Right cardiac atrium (tissue), 5 donors: ENCODE measurements at regions not wholly inside any gene's neighbourhood (a gene's known extent, or its start where the extent isn't known, plus 50 kb on each side); places are given as distances from the start of the nearest gene placed in this dataset.

Source experiments
- ATAC-seq, 2 donors: fragments of 200-7000 bp; cut with Tn5 transposase; one replicate each; pipeline versions ENCODE4 v1.8.0 to v1.9.1; 2020; ENCODE audit warnings: moderate library complexity in 2 of 2, mild to moderate bottlenecking in 1 of 2
- DNase-seq, 3 donors: peaks; one replicate each; pipeline ENCODE4 v3.0.0-alpha.2; 2020
- H3K27ac ChIP-seq: one replicate; pipeline ENCODE4 v1.5.1; 2013; ENCODE audit warnings: mild to moderate bottlenecking, low read length, control low read depth, moderate library complexity
- H3K27me3 ChIP-seq: one replicate; pipeline ENCODE4 v1.6.1; 2013; ENCODE audit not compliant: control insufficient read depth, insufficient read depth
- H3K4me1 ChIP-seq: one replicate; pipeline ENCODE4 v1.6.1; 2013; ENCODE audit warnings: low read length; ENCODE audit not compliant: control insufficient read depth, insufficient read depth
- H3K4me3 ChIP-seq: one replicate; pipeline ENCODE4 v1.5.1; 2013; ENCODE audit warnings: low read length, control low read depth
- H3K9me3 ChIP-seq: one replicate; pipeline ENCODE4 v1.6.1; 2013; ENCODE audit warnings: low read length; ENCODE audit not compliant: control insufficient read depth
- WGBS: extraction: QIAGEN DNeasy Blood & Tissue Kit; methylation state at CpG from one replicate; pipeline ENCODE4 v1.1.7; 2013; 5-methylcytosine and 5-hydroxymethylcytosine counted together
- intact Hi-C, 4 donors: fragments of 100-400 bp; cut with DNase I; formaldehyde crosslinking; loops; one replicate each; pipeline versions ENCODE4 v1.11.0 to v1.14.0; 2022 to 2023
- donor health status: healthy with polysubstance abuse.
- donor health status: DM: no; HTN: yes; CAD: no.
- donor health status: DM: no; HTN: no; CAD: no.
- donor health status: DM: no; HTN: yes; CAD: no; lungs with severe emphysema.
- donor health status: DM: yes; HTN: yes; CAD: no.

DNA sequence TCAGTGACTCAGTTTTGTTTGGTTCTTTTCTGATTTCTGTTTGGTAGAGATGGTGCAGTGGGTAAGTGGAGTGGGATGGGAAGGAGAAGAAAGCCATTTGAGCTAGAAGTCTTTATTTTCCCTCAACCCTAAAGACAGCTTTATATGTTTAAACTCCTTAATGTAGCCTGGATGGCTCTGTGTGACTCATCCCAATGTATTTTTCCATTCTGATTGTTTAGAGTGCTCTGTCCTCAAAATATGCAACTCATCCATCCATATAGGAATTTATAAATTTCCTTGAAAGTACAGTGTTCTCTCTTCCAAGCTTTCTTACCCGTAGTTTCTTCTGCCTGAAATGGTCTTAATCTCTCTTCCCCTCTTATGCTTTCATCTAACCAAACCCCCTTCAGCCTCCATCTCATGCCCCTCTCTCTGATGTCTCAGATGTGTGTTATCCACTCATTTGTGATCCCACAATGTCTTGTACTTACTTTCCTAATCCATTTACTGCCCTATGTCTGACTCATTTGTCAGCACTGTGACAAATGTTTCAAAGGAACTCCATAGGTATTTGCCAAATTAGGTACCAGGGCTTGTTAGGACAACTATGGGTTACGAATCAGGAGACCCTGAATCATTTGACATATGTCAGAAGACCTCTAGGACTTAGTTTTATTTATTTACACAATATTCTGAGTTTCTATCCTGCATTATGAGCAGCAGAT is 217.5 kb upstream of the SGCD start:
- ATAC-seq (no peak), DNase-seq (no peak)
- no peak overlapping the region for H3K27ac ChIP-seq
- no peaks in the 10 kb centered on the region for H3K9me3 ChIP-seq
- H3K4me3 ChIP-seq, result no peak overlapping the region
- WGBS, result 74% methylated on average over 2 of the region's 2 CpGs
- H3K27me3 ChIP-seq, result no peaks in the 10 kb centered on the region
- no peaks in the 10 kb centered on the region for H3K4me1 ChIP-seq
- intact Hi-C loops, result no loop called here

DNA sequence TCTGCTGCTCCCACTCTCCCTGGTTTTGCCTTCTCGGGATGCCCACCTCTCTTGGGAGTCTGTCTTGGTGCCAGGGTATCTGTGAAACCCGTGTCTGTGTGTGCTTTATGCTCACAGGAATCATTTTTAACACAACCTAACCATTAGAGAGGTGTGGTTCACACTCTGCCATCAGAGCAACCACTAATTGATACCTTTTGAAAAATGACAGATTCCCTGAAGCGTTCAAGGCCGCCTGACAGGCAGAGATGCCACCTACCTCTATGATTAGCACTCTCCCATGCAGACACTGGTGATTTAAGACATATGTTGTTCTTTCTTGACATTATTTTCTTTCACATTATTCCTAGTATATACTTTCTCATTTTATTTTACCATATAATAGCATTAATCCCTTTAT is 207.3 kb upstream of the SGCD start:
- H3K9me3 ChIP-seq, result no peaks in the 10 kb centered on the region
- no peak overlapping the region for H3K27ac ChIP-seq
- ATAC-seq (no peak), DNase-seq (no peak)
- H3K4me3 ChIP-seq, result no peak overlapping the region
- intact Hi-C loops, result no loop called here
- no peaks in the 10 kb centered on the region for H3K4me1 ChIP-seq
- WGBS, result 75% methylated on average over 4 of the region's 4 CpGs
- H3K27me3 ChIP-seq, result no peaks in the 10 kb centered on the region

DNA sequence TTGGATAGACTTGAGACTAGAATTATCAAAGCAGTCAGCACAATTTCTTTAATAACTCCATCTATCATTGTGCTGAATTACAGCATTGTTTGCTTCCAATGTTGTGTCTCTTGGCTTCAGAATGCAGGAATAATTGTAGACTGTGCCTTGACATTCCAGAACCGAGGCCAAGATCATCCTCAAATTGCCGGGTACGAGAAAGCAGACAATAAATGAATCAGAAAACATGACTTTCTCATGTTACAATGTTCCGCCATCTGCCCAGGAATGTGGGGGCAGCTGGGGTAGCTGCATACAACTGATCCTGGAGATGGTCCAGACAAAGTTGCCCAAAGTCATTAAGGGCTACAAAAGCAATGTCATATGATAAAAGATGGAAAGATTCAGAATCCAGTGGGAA is 206.2 kb upstream of the SGCD start:
- Histone ChIP-seq H3K27me3 (no peaks in the 10 kb centered on the region), H3K9me3 (no peaks in the 10 kb centered on the region), H3K4me3 (no peak overlapping the region), H3K27ac (no peak overlapping the region), H3K4me1 (no peaks in the 10 kb centered on the region)
- intact Hi-C loops, result no loop called here
- no peak for ATAC-seq
- 57% methylated on average over 4 of the region's 4 CpGs for WGBS
- no peak for DNase-seq

DNA sequence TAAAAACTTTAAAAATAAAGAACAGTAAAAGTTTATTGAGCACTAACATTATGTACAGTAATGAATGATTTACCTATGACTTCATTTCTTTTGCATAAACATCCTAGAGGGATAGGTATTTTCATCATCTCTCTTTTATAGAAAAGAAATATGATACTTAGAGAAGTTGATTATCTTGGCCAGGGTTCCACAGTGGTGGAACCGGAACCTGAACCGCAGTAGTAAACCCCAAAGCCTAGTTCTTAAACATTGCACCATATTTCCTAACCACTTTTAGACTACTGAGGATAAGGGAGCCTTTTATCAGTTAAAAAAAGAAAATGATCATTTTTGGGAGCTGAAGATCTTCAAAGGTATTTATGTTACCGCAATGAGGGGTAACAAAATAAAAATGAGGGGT is 205.7 kb upstream of the SGCD start:
- H3K4me1 ChIP-seq, result no peaks in the 10 kb centered on the region
- H3K4me3 ChIP-seq, result no peak overlapping the region
- WGBS, result 86% methylated on average over 3 of the region's 3 CpGs
- H3K9me3 ChIP-seq, result no peaks in the 10 kb centered on the region
- ATAC-seq (no peak), DNase-seq (no peak)
- H3K27ac ChIP-seq, result no peak overlapping the region
- intact Hi-C loops, result no loop called here
- no peaks in the 10 kb centered on the region for H3K27me3 ChIP-seq

DNA sequence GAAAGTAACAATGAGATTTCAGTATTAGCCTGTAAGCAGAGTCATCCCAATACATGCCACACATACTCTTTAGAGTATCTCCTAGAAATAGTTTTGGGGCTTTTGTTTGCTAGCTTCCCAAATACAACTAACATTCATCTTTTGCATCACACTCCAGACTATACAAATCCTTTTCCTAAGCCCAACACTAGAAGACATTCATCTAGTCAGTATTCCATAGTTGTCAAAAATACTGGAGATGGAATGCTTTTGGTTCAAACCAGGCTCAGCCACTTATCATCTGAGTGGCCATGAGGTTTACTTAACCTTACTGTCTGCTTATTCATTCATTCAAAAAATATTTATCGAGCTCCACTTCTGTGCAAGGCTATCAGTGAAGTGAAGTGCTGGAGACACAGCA is 205.1 kb upstream of the SGCD start:
- Histone ChIP-seq H3K4me1 (no peaks in the 10 kb centered on the region), H3K4me3 (no peak overlapping the region), H3K9me3 (no peaks in the 10 kb centered on the region), H3K27me3 (no peaks in the 10 kb centered on the region), H3K27ac (no peak overlapping the region)
- 40% methylated on average over 1 of the region's 1 CpG for WGBS
- ATAC-seq (no peak), DNase-seq (no peak)
- intact Hi-C loops, result no loop called here

DNA sequence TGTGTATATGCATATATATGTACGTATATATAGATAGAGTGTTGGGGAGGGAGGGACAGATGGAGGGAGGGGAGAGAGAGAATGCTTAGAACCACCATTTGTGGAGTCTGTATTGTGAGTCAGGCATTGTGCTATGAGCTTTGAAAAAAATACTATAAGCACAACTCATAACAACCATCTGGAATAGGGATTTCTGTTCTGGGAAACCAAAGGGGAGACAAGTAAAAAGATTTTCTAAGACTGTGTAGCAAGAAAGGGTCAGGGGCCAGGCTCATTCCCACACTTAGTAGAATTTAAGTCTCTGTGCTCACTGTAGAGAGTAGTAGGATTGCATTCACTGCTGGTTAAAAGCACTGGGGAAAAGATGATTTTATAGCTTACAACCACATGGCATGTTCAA is 202.3 kb upstream of the SGCD start:
- DNase-seq (no peak), ATAC-seq (no peak)
- Histone ChIP-seq H3K27me3 (no peaks in the 10 kb centered on the region), H3K27ac (no peak overlapping the region), H3K4me1 (no peaks in the 10 kb centered on the region), H3K9me3 (no peaks in the 10 kb centered on the region), H3K4me3 (no peak overlapping the region)
- intact Hi-C loops, result no loop called here
- WGBS, result 86% methylated on average over 1 of the region's 1 CpG

DNA sequence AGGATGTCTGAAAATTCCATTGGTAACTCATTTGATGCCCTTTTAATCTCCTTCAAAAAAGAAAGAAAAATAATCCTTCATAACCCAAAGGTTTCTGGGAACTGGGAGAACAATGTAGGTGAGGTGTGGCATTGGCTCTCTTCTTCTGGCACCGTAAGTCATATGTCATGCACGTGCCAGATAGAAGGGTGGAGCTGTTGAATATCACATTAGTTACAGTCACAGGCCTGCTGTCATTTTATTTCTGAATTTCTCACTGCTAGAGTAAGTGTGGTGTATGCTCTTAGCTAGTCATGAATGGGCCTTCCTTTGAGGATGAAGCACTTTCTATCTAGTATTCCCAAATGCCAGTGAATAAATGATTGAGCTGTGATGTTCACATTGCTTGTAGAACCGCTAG is 201.8 kb upstream of the SGCD start:
- H3K4me1 ChIP-seq, result no peaks in the 10 kb centered on the region
- no peaks in the 10 kb centered on the region for H3K9me3 ChIP-seq
- ATAC-seq, result no peak
- H3K4me3 ChIP-seq, result no peak overlapping the region
- H3K27me3 ChIP-seq, result no peaks in the 10 kb centered on the region
- 62% methylated on average over 3 of the region's 3 CpGs for WGBS
- intact Hi-C loops, result no loop called here
- no peak for DNase-seq
- H3K27ac ChIP-seq, result no peak overlapping the region

DNA sequence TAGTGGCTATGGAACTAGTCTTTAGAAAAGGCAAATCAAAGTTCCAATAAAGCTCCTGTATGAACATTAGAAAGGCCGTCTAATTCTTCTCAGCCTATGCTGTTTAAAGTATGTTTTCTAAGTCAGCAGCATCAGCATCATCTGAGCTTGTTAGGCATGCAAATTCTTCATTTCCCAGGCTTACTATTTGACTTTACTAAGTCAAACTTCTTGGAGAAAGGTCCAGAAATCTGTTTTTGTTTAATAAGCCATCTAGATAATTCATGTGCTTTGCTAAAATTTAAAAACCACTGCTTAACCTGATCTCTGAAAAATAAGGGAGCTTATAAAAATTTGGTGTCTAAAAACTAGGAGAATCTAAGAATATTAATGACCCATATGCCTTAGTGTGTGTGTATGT is 200.2 kb upstream of the SGCD start:
- ATAC-seq, result no peak
- no peaks in the 10 kb centered on the region for H3K9me3 ChIP-seq
- DNase-seq, result no peak
- no peak overlapping the region for H3K27ac ChIP-seq
- H3K4me1 ChIP-seq, result no peaks in the 10 kb centered on the region
- no peaks in the 10 kb centered on the region for H3K27me3 ChIP-seq
- 69% methylated on average over 1 of the region's 1 CpG for WGBS
- intact Hi-C loops, result no loop called here
- H3K4me3 ChIP-seq, result no peak overlapping the region

DNA sequence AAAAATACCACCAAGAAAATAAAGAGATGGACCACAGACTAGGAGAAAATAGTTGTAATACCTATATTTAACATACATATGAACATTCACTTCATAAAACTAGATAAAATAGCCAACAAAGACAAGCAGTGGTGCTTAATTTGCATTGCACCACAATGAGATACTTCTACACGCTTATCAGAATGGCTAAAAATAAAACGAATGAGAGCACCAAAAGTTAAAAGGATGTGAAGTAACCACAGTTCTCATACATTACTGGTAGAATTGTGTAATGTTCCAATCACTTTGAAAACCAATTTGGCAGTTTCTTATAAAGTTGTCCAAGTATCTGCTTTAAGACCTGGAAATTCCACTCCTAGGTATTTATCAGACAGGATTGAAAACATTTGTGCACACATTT is 198.9 kb upstream of the SGCD start:
- intact Hi-C loops, result no loop called here
- DNase-seq, result no peak
- WGBS, result 19% methylated on average over 2 of the region's 2 CpGs
- no peak overlapping the region for H3K4me3 ChIP-seq
- H3K9me3 ChIP-seq, result no peaks in the 10 kb centered on the region
- ATAC-seq, result no peak
- no peaks in the 10 kb centered on the region for H3K27me3 ChIP-seq
- H3K4me1 ChIP-seq, result no peaks in the 10 kb centered on the region
- no peak overlapping the region for H3K27ac ChIP-seq

DNA sequence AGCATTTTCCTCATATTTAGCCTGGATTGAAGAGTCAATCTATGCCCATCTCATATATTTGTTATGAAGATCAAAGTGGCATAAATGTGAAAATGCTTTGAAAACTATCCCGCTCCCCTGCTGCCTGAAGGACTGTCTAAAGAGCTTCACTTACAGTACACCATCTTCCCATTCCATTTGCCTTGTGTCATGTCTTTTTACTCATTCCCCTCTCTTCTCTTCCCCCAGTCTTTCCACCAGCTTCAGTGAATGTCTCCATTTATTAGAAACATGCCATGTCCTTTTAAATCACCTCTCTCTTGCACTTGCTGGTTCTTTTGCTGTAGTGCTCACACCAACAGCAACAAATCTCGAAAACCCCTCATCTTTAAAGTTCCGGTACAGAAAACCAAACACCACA is 192.7 kb upstream of the SGCD start:
- Histone ChIP-seq H3K4me3 (no peak overlapping the region), H3K27ac (no peak overlapping the region), H3K4me1 (no peaks in the 10 kb centered on the region), H3K9me3 (no peaks in the 10 kb centered on the region), H3K27me3 (no peaks in the 10 kb centered on the region)
- no peak for DNase-seq
- no peak for ATAC-seq
- intact Hi-C loops, result no loop called here
- WGBS, result 79% methylated on average over 3 of the region's 3 CpGs

DNA sequence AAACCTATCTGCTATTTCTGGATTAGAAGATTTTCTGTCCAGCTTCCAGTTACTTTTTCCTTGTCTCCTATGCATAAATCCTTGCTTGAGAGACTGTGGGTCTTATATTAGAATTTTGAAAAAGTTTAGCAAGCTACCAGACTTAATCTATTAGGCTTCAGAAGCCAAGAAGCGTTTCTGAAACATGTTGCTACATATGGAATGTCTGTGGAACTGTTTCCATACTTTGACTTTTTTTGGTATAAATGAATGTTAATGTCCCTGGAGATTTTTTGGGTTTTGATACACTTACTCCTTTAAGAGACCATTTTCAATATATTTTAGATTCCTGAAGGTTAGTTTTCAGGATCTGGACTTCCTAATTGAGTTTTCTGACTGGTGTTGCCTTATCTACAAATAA is 191.4 kb upstream of the SGCD start:
- Histone ChIP-seq H3K4me1 (no peaks in the 10 kb centered on the region), H3K27me3 (no peaks in the 10 kb centered on the region), H3K9me3 (no peaks in the 10 kb centered on the region), H3K27ac (no peak overlapping the region), H3K4me3 (no peak overlapping the region)
- DNase-seq (no peak), ATAC-seq (no peak)
- intact Hi-C loops, result no loop called here
- WGBS, result 65% methylated on average over 1 of the region's 1 CpG
